Esophagus squamous epithelium (tissue), 4 donors: ENCODE measurements at regions not wholly inside any gene's neighbourhood (a gene's known extent, or its start where the extent isn't known, plus 50 kb on each side); places are given as distances from the start of the nearest gene placed in this dataset.

Experiments
- CTCF ChIP-seq, 6 experiments: fragments of 450-650 bp in 4 of 6; fragments of 200-600 bp in 2 of 6; sonication (generic) in 2 of 6; IDR thresholded peaks; one replicate each; pipeline ENCODE4 v1.5.1; 2016 to 2019; ENCODE audit warnings: antibody characterized with exemption in 6 of 6, mild to moderate bottlenecking in 4 of 6, moderate library complexity in 4 of 6
- POLR2A ChIP-seq, 4 donors: fragments of 450-650 bp; IDR thresholded peaks; one replicate each; pipeline ENCODE4 v1.6.1; 2017; ENCODE audit warnings: antibody characterized with exemption in 4 of 4, mild to moderate bottlenecking in 4 of 4, moderate library complexity in 3 of 4

GRCh38 chr2:13711154-13711553 is 921.4 kb upstream of the LRATD1 start:
- no peak for TF ChIP-seq POLR2A (IDR thresholded peaks at IDR 0.05)
- TF ChIP-seq CTCF (IDR thresholded peaks at IDR 0.05) = no peak
